Activated naive CD4-positive, alpha-beta T cell treated with anti-CD3 and anti-CD28 coated beads, Interleukin-2, amount 10 ng/mL, durations not matched to agents 7 days and 5 days (primary cell): ENCODE measurements at regions not wholly inside any gene's neighbourhood (a gene's known extent, or its start where the extent isn't known, plus 50 kb on each side); places are given as distances from the start of the nearest gene placed in this dataset.

ENCODE experiments used
- CTCF ChIA-PET: fragments of 350-600 bp; sonication (Branson Sonifier 250); formaldehyde crosslinking; loops from one replicate; lab custom pipeline; 2021; ENCODE audit warnings: antibody characterized with exemption; lab: Charles Lee
- DNase-seq: peaks from one replicate; pipeline ENCODE4 v3.0.0-alpha.2; 2020
- H3K27ac Mint-ChIP-seq: one replicate; pipeline ENCODE4 v1.8.0; 2021; ENCODE audit warnings: mild to moderate bottlenecking, moderate library complexity, mixed read lengths
- H3K27me3 Mint-ChIP-seq: one replicate; pipeline ENCODE4 v1.8.0; 2021; ENCODE audit warnings: mild to moderate bottlenecking, mixed read lengths
- H3K36me3 Mint-ChIP-seq: one replicate; pipeline ENCODE4 v1.8.0; 2021; ENCODE audit warnings: mixed read lengths
- H3K4me1 Mint-ChIP-seq: one replicate; pipeline ENCODE4 v1.8.0; 2021; ENCODE audit warnings: mixed read lengths
- H3K4me3 Mint-ChIP-seq: one replicate; pipeline ENCODE4 v1.8.0; 2021; ENCODE audit warnings: mild to moderate bottlenecking, moderate library complexity, mixed read lengths
- H3K9me3 Mint-ChIP-seq: one replicate; pipeline ENCODE4 v1.8.0; 2021; ENCODE audit warnings: mixed read lengths

GRCh38 chr16:75780669-75781068 lies 54.4 kb upstream of the CPHXL start:
- Mint-ChIP-seq H3K27me3 (peaks cover 25% of the 10 kb centered on the region), H3K4me3 (no peak overlapping the region), H3K4me1 (no peaks in the 10 kb centered on the region), H3K9me3 (no peaks in the 10 kb centered on the region), H3K27ac (no peak overlapping the region), H3K36me3 (no peaks in the 10 kb centered on the region)
- CTCF ChIA-PET: no interaction called here
- DNase-seq: no peak

- H3K4me1 Mint-ChIP-seq: no peaks in the 10 kb centered on the region
- H3K4me3 Mint-ChIP-seq: no peak overlapping the region
- CTCF ChIA-PET: no interaction called here
- no peaks in the 10 kb centered on the region for H3K9me3 Mint-ChIP-seq
- peaks cover 26% of the 10 kb centered on the region for H3K27me3 Mint-ChIP-seq
- no peak for DNase-seq
- H3K27ac Mint-ChIP-seq: no peak overlapping the region
- no peaks in the 10 kb centered on the region for H3K36me3 Mint-ChIP-seq
Observed at GRCh38 chr16:75781683-75782343, 55.5 kb upstream of the CPHXL start.

GRCh38 chr16:75787440-75787839 lies 61.1 kb upstream of the CPHXL start:
- H3K4me3 Mint-ChIP-seq: no peak overlapping the region
- H3K27ac Mint-ChIP-seq: no peak overlapping the region
- DNase-seq: no peak
- H3K27me3 Mint-ChIP-seq: peaks cover 14% of the 10 kb centered on the region
- no peaks in the 10 kb centered on the region for H3K4me1 Mint-ChIP-seq
- CTCF ChIA-PET: interaction anchor here (0.6 to 2.0 kb wide), 5 partner anchors 9 to 1384 kb away, joined by 3 to 13 read pairs (median 3); no protein-coding TSS in a partner anchor
- no peaks in the 10 kb centered on the region for H3K9me3 Mint-ChIP-seq
- H3K36me3 Mint-ChIP-seq: no peaks in the 10 kb centered on the region

- DNase-seq: no peak
- CTCF ChIA-PET: interaction anchor here (2.0 kb wide), 1 partner anchor 1382 kb away, joined by 8 read pairs; no protein-coding TSS in a partner anchor
- H3K36me3 Mint-ChIP-seq: no peaks in the 10 kb centered on the region
Observed at GRCh38 chr16:75789237-75789636, 62.9 kb upstream of the CPHXL start.

GRCh38 chr16:75792771-75793492 lies 66.6 kb upstream of the CPHXL start:
- no peak for DNase-seq
- H3K27me3 Mint-ChIP-seq: peaks cover 3% of the 10 kb centered on the region
- no peaks in the 10 kb centered on the region for H3K36me3 Mint-ChIP-seq
- H3K4me1 Mint-ChIP-seq: no peaks in the 10 kb centered on the region
- no peak overlapping the region for H3K4me3 Mint-ChIP-seq
- CTCF ChIA-PET: interaction anchor here (0.9 to 1.0 kb wide), 2 partner anchors 860 to 1378 kb away, joined by 3 read pairs; no protein-coding TSS in a partner anchor
- no peaks in the 10 kb centered on the region for H3K9me3 Mint-ChIP-seq
- no peak overlapping the region for H3K27ac Mint-ChIP-seq

More at GRCh38 chr16:75789237-75789636, 62.9 kb upstream of the CPHXL start:
- H3K27ac Mint-ChIP-seq: no peak overlapping the region
- no peaks in the 10 kb centered on the region for H3K4me1 Mint-ChIP-seq
- H3K9me3 Mint-ChIP-seq: no peaks in the 10 kb centered on the region
- no peak overlapping the region for H3K4me3 Mint-ChIP-seq
- peaks cover 9% of the 10 kb centered on the region for H3K27me3 Mint-ChIP-seq

DNA sequence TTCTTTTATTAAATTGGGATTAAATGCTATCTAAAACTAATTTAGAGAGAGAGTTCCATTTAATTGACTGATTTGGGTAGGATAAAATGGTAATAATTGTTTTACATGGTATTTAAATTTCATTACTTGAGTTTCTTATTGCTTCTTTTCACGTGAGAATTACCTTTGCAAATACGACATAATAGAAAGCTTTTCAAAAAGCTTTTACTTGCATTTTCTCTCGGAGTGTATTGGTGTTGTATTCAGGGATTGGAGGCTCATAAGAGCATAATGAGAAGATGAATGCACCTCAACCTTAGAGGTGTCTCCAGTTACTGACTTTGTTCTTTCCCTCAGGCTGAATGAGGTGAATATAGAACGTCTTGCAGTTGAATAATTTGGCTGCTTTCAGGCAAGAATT lies 67.4 kb upstream of the CPHXL start:
- Mint-ChIP-seq H3K4me1 (no peaks in the 10 kb centered on the region), H3K27ac (no peak overlapping the region), H3K4me3 (no peak overlapping the region), H3K27me3 (peaks cover 3% of the 10 kb centered on the region), H3K36me3 (no peaks in the 10 kb centered on the region), H3K9me3 (no peaks in the 10 kb centered on the region)
- DNase-seq: no peak
- CTCF ChIA-PET: no interaction called here

- no peak for DNase-seq
- peaks cover 3% of the 10 kb centered on the region for H3K27me3 Mint-ChIP-seq
- H3K4me1 Mint-ChIP-seq: no peaks in the 10 kb centered on the region
- no peak overlapping the region for H3K27ac Mint-ChIP-seq
- CTCF ChIA-PET: no interaction called here
- no peak overlapping the region for H3K4me3 Mint-ChIP-seq
- H3K9me3 Mint-ChIP-seq: no peaks in the 10 kb centered on the region
- H3K36me3 Mint-ChIP-seq: no peaks in the 10 kb centered on the region
Observed at GRCh38 chr16:75794426-75794825, 68.1 kb upstream of the CPHXL start.

- CTCF ChIA-PET: no interaction called here
- peaks cover 3% of the 10 kb centered on the region for H3K27me3 Mint-ChIP-seq
- no peak for DNase-seq
- no peak overlapping the region for H3K27ac Mint-ChIP-seq
- H3K4me1 Mint-ChIP-seq: no peaks in the 10 kb centered on the region
- no peaks in the 10 kb centered on the region for H3K36me3 Mint-ChIP-seq
- no peak overlapping the region for H3K4me3 Mint-ChIP-seq
- no peaks in the 10 kb centered on the region for H3K9me3 Mint-ChIP-seq
Observed at GRCh38 chr16:75798714-75799113, 72.4 kb upstream of the CPHXL start.

DNA sequence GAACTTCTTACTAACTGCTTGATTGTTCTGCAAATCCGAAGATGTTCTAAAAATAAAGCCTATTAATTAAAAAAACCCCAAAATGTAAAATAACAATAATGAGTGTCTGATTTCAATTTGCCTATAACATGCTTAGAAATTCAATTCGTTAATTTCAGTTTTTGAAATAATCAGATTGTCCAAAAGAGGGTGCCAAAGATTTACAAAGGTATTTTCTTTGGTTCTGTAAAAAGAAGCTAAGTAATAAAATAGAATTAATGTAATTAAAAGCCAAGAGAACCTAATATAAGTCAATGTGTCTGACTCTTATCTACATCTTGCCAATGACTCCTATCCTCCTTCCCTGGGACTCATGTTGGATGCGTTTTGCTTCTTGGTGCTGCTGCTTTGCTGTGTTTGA lies 75.0 kb upstream of the CPHXL start:
- Mint-ChIP-seq H3K27me3 (peaks cover 3% of the 10 kb centered on the region), H3K36me3 (no peaks in the 10 kb centered on the region), H3K4me1 (no peaks in the 10 kb centered on the region), H3K4me3 (no peak overlapping the region), H3K9me3 (no peaks in the 10 kb centered on the region), H3K27ac (no peak overlapping the region)
- DNase-seq: no peak
- CTCF ChIA-PET: no interaction called here

DNA sequence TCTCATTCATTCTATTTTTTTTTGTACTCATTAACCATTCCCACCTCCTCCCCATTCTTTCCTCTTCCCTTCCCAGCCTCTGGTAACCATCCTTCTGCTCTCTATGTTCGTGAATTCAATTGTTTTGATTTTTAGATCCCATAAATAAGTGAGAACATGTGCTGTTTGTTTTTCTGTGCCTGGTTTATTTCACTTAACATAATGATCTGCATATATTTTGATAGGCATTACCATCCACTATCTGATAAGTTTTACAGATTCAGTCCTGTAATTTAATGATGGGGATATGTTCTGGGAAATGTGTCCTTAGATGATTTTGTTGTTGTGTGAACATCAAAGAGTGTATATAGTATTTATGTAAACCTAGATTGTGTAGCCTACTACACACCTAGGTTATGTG lies 77.5 kb upstream of the CPHXL start:
- no peaks in the 10 kb centered on the region for H3K27me3 Mint-ChIP-seq
- CTCF ChIA-PET: no interaction called here
- no peaks in the 10 kb centered on the region for H3K36me3 Mint-ChIP-seq
- no peak overlapping the region for H3K27ac Mint-ChIP-seq
- H3K4me3 Mint-ChIP-seq: no peak overlapping the region
- no peaks in the 10 kb centered on the region for H3K9me3 Mint-ChIP-seq
- no peak for DNase-seq
- no peaks in the 10 kb centered on the region for H3K4me1 Mint-ChIP-seq

GRCh38 chr16:75804368-75804767 lies 78.1 kb upstream of the CPHXL start:
- no peaks in the 10 kb centered on the region for H3K4me1 Mint-ChIP-seq
- no peaks in the 10 kb centered on the region for H3K36me3 Mint-ChIP-seq
- H3K27me3 Mint-ChIP-seq: no peaks in the 10 kb centered on the region
- H3K4me3 Mint-ChIP-seq: no peak overlapping the region
- no peaks in the 10 kb centered on the region for H3K9me3 Mint-ChIP-seq
- H3K27ac Mint-ChIP-seq: no peak overlapping the region
- CTCF ChIA-PET: no interaction called here
- no peak for DNase-seq

DNA sequence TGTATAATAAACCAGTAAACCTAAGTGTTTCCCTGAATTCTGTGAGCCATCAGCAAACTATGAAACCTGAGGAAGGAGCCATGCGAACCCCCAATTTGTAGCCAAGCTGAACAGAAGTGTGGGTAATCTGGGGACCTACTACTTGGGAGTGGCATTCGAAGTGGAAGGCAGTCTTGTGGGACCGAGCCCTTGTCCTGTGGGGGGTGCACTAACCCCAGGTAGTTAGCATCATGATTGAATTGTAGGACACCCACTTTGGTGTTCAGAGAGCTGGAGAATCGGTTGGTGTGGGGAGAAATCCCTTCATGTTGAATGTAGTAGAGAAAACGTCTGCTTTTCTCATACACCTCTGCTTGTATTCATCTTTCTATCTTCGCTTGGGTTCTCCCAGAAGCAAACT lies 79.7 kb upstream of the CPHXL start:
- Mint-ChIP-seq H3K9me3 (no peaks in the 10 kb centered on the region), H3K4me3 (no peak overlapping the region), H3K36me3 (no peaks in the 10 kb centered on the region), H3K27ac (no peak overlapping the region), H3K4me1 (no peaks in the 10 kb centered on the region), H3K27me3 (no peaks in the 10 kb centered on the region)
- CTCF ChIA-PET: interaction anchor here (1.0 kb wide), 1 partner anchor 1366 kb away, joined by 3 read pairs; no protein-coding TSS in a partner anchor
- no peak for DNase-seq

DNA sequence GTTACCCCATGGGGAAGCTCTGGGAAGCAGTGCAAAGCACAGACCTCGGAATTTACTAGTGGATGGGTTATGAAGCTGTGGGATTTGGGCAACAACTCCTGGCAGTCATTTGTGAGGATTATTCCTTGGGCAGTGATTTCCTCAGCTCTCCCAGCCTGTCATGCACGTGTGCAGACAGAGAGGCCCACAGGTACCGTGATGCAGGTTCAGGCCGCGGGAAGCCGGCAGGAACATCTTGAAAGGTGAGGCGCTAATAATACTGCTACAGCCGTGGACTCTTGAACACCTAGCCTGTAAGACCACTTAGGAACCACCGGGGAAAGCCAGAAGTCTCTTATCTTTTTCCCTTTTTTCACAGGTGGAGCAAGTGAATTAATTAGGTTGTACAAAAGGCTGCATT lies 80.2 kb upstream of the CPHXL start:
- Mint-ChIP-seq H3K4me3 (no peak overlapping the region), H3K9me3 (no peaks in the 10 kb centered on the region), H3K27ac (no peak overlapping the region), H3K4me1 (no peaks in the 10 kb centered on the region), H3K36me3 (no peaks in the 10 kb centered on the region), H3K27me3 (no peaks in the 10 kb centered on the region)
- CTCF ChIA-PET: interaction anchor here (1.0 kb wide), 1 partner anchor 1365 kb away, joined by 3 read pairs; no protein-coding TSS in a partner anchor
- DNase-seq: no peak

DNA sequence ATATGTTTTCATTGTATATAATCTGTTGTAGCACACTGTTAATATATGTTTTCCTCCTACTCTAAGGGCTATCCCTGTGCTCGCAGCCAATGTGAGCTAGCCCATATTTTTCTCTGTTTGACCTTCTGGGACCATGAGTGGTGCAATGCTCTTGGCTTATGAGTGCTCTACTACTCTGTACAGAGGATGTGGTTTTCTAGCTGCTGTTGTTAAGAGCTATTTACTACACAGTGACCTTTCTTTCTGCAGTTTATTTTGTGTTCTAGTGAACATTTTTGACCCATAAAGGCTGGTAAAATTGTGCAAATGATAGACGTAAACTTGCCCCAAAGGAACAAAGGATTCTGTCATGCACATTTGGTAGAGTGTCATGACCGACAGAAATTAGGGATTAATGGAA lies 84.1 kb upstream of the CPHXL start:
- no peaks in the 10 kb centered on the region for H3K27me3 Mint-ChIP-seq
- no peaks in the 10 kb centered on the region for H3K4me1 Mint-ChIP-seq
- H3K36me3 Mint-ChIP-seq: no peaks in the 10 kb centered on the region
- DNase-seq: no peak
- CTCF ChIA-PET: no interaction called here
- H3K27ac Mint-ChIP-seq: no peak overlapping the region
- no peak overlapping the region for H3K4me3 Mint-ChIP-seq
- no peaks in the 10 kb centered on the region for H3K9me3 Mint-ChIP-seq
